Keratinocyte (primary cell): ENCODE measurements at regions not wholly inside any gene's neighbourhood (a gene's known extent, or its start where the extent isn't known, plus 50 kb on each side); places are given as distances from the start of the nearest gene placed in this dataset.
"Not testable (repeated sequence)": the region's sequence is repeated elsewhere in the genome, so short reads cannot be mapped to it uniquely, and the experiment has no call there.

Experiments
- DNase-seq: peaks from one replicate; pipeline ENCODE4 v3.0.0-alpha.2; 2011; ENCODE audit warnings: low read depth, missing footprints, low spot score
- FAIRE-seq: peaks from 2 replicates; lab custom pipeline; 2011; peaks lifted over from hg19 to GRCh38; lab: Jason Lieb, UNC
- H2AFZ ChIP-seq: 2 replicates; pipeline ENCODE4 v1.6.0; 2012; ENCODE audit warnings: low read length, control low read depth, inconsistent platforms; ENCODE audit not compliant: control insufficient read depth
- H3K27ac ChIP-seq: 2 replicates; pipeline ENCODE4 v1.5.1; 2011; ENCODE audit warnings: low read length; ENCODE audit not compliant: control insufficient read depth, insufficient read depth
- H3K27me3 ChIP-seq: 3 replicates; pipeline ENCODE4 v1.6.0; 2011; ENCODE audit warnings: low read length; ENCODE audit not compliant: control insufficient read depth, insufficient read depth; ENCODE audit errors: extremely low read depth
- H3K36me3 ChIP-seq, 2 experiments: 2 replicates in 1 of 2; 3 replicates in 1 of 2; pipeline ENCODE4 v1.5.1; 2011; ENCODE audit warnings: low read length in 2 of 2, mild to moderate bottlenecking in 1 of 2; ENCODE audit not compliant: control insufficient read depth in 2 of 2, insufficient read depth in 2 of 2; ENCODE audit errors: extremely low read depth in 1 of 2
- H3K4me1 ChIP-seq: 3 replicates; pipeline ENCODE4 v1.5.1; 2011; ENCODE audit warnings: low read length; ENCODE audit not compliant: control insufficient read depth, insufficient read depth; ENCODE audit errors: extremely low read depth
- H3K4me2 ChIP-seq: 3 replicates; pipeline ENCODE4 v1.6.0; 2011; ENCODE audit warnings: low read depth, low read length; ENCODE audit not compliant: control insufficient read depth, insufficient read depth; ENCODE audit errors: extremely low read depth
- H3K4me3 ChIP-seq, 3 experiments: fragments of 200-600 bp in 1 of 3; sonication (generic) in 1 of 3; 2 replicates in 2 of 3; 3 replicates in 1 of 3; pipeline ENCODE4 v1.5.1; 2011 to 2016; ENCODE audit warnings: low read length in 3 of 3, mild to moderate bottlenecking in 3 of 3, control low read depth in 2 of 3, inconsistent platforms in 1 of 3, low read depth in 1 of 3, mixed read lengths in 1 of 3, mixed run types in 1 of 3, moderate library complexity in 1 of 3; ENCODE audit not compliant: control insufficient read depth in 2 of 3, insufficient read depth in 2 of 3; ENCODE audit errors: extremely low read depth in 1 of 3
- H3K79me2 ChIP-seq: 2 replicates; pipeline ENCODE4 v1.6.0; 2012; ENCODE audit warnings: low read length; ENCODE audit not compliant: control insufficient read depth, insufficient read depth
- H3K9ac ChIP-seq: 3 replicates; pipeline ENCODE4 v1.6.0; 2011; ENCODE audit warnings: low read length; ENCODE audit not compliant: control insufficient read depth, insufficient read depth; ENCODE audit errors: extremely low read depth
- H3K9me1 ChIP-seq: 3 replicates; pipeline ENCODE4 v1.6.0; 2011; ENCODE audit warnings: low read length; ENCODE audit not compliant: control insufficient read depth, insufficient read depth; ENCODE audit errors: extremely low read depth
- H3K9me3 ChIP-seq: 2 replicates; pipeline ENCODE4 v1.5.1; 2012; ENCODE audit warnings: low read depth, low read length; ENCODE audit not compliant: control insufficient read depth
- H4K20me1 ChIP-seq: 3 replicates; pipeline ENCODE4 v1.6.0; 2011; ENCODE audit warnings: low read length; ENCODE audit not compliant: control insufficient read depth, insufficient read depth; ENCODE audit errors: extremely low read depth
- CTCF ChIP-seq, 3 experiments: IDR thresholded peaks in 1 of 3; conservative IDR thresholded peaks in 1 of 3; optimal IDR thresholded peaks in 1 of 3; 2 replicates in 2 of 3; 3 replicates in 1 of 3; pipeline versions ENCODE3 to v1.5.1; 2011; ENCODE audit warnings: low read length in 3 of 3, mild to moderate bottlenecking in 3 of 3, moderate library complexity in 2 of 3, control low read depth in 1 of 3, inconsistent platforms in 1 of 3; ENCODE audit not compliant: insufficient read depth in 2 of 3; ENCODE audit errors: extremely low read depth in 1 of 3
- EZH2 ChIP-seq: IDR thresholded peaks from one replicate; pipeline ENCODE4 v1.6.1; 2012; ENCODE audit warnings: inconsistent platforms, mild to moderate bottlenecking, low read length, moderate library complexity
- dilution Hi-C: fragments of 300-500 bp; cut with MboI; formaldehyde crosslinking; loops from one replicate; pipeline ENCODE4 v1.7.0; 2020; ENCODE audit warnings: low sequenced_read_pairs; ENCODE audit not compliant: extremely low pct_ligation_motif_present

- no peaks in the 10 kb centered on the region for H3K9me3 ChIP-seq
- no peak for TF ChIP-seq EZH2
- TF ChIP-seq CTCF (optimal IDR thresholded peaks at IDR 0.05 in 1 of 3, IDR thresholded peaks at IDR 0.05 in 1 of 3, conservative IDR thresholded peaks at IDR 0.05 in 1 of 3; ENCODE audit: extremely low read depth in 1 of 3, insufficient read depth in 2 of 3, low read length in 3 of 3): no peak
- no peaks in the 10 kb centered on the region for H3K4me1 ChIP-seq
- H3K4me3 ChIP-seq: no peak overlapping the region
- no peak for FAIRE-seq
- no peak for DNase-seq
- dilution Hi-C loops: no loop called here
- no peak overlapping the region for H3K4me2 ChIP-seq
- no peaks in the 10 kb centered on the region for H4K20me1 ChIP-seq
- no peak overlapping the region for H3K27ac ChIP-seq
- no peaks in the 10 kb centered on the region for H3K79me2 ChIP-seq
- H3K9ac ChIP-seq: no peak overlapping the region
- H3K9me1 ChIP-seq: no peaks in the 10 kb centered on the region
- H2AFZ ChIP-seq: no peak overlapping the region
- no peaks in the 10 kb centered on the region for H3K36me3 ChIP-seq
- no peaks in the 10 kb centered on the region for H3K27me3 ChIP-seq
These were observed 463.7 kb downstream of the TMEM135 start for GRCh38 chr11:87501388-87501787.

GRCh38 chr11:87494936-87495335, 457.2 kb downstream of the TMEM135 start:
- H3K9me1 ChIP-seq, H3K9ac ChIP-seq, H4K20me1 ChIP-seq, H3K4me1 ChIP-seq, FAIRE-seq, H2AFZ ChIP-seq, H3K9me3 ChIP-seq, DNase-seq, H3K79me2 ChIP-seq, dilution Hi-C loops, H3K27ac ChIP-seq, H3K27me3 ChIP-seq, H3K4me2 ChIP-seq, H3K36me3 ChIP-seq, H3K4me3 ChIP-seq: not testable (repeated sequence)

GRCh38 chr11:87494026-87494425, 456.3 kb downstream of the TMEM135 start:
- H3K79me2 ChIP-seq, H3K4me2 ChIP-seq, H3K4me3 ChIP-seq, H3K36me3 ChIP-seq, FAIRE-seq, H3K9ac ChIP-seq, H2AFZ ChIP-seq, H3K9me1 ChIP-seq, H4K20me1 ChIP-seq, H3K27ac ChIP-seq, H3K9me3 ChIP-seq, dilution Hi-C loops, DNase-seq, H3K27me3 ChIP-seq, H3K4me1 ChIP-seq: not testable (repeated sequence)
